GM12891 (cell line): ENCODE measurements at regions not wholly inside any gene's neighbourhood (a gene's known extent, or its start where the extent isn't known, plus 50 kb on each side); places are given as distances from the start of the nearest gene placed in this dataset.

Experiments used
- PAX5 ChIP-seq: IDR thresholded peaks from 2 replicates; pipeline ENCODE4 v1.6.1; 2011; ENCODE audit warnings: low read length, moderate library complexity, mild to moderate bottlenecking; ENCODE audit not compliant: insufficient read depth, severe bottlenecking
- POLR2A ChIP-seq: IDR thresholded peaks from 2 replicates; pipeline ENCODE4 v1.6.1; 2011; ENCODE audit warnings: low read depth, low read length, control low read depth
- POLR2AphosphoS5 ChIP-seq: IDR thresholded peaks from 2 replicates; pipeline ENCODE4 v1.6.1; 2011; ENCODE audit warnings: low read depth, low read length, control low read depth

DNA sequence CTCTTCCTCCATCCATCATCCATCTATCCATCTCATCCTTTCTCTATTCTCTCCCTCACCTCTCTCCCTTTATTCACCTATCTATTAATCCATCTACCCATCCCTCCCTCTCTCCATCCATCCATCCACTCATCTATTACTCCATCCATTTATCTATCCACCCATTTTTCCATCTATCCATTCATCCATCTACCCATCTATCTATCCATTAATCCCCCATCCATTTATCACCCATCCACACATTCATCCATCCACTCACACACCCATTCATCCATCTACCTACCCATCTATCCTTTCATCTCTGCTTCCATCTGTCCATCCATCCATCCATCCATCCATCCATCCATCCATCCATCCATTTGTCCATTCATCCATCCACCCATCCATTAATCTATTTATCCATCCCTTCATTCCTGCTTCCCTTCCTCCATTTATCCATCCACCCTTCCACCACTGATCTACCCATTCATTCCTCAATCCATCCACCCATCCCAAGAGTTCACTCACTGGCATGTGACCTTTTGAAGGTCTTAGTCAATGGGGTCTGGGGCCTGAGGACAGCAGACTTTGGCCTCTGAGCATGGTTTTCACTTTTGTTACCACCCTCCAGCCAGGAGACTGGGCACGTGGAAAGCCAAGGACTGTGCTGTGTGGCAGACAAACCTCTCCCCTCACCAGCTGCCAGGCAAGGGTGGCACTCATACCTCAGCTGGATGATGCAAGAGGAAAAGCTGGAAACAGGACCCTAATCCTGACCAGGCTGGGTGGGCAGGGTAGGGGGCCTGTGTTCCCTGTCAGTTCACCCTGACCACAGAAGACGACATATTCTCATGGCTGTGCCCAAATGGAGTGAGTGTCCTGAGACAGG lies 126.7 kb downstream of the URI1 start:
- no peak for TF ChIP-seq POLR2AphosphoS5
- no peak for TF ChIP-seq PAX5
- TF ChIP-seq POLR2A, result no peak
